Activated naive CD8-positive, alpha-beta T cell treated with anti-CD3 and anti-CD28 coated beads, Interleukin-2, amount 50 U/mL, for 16 hours (primary cell): ENCODE measurements at regions not wholly inside any gene's neighbourhood (a gene's known extent, or its start where the extent isn't known, plus 50 kb on each side); places are given as distances from the start of the nearest gene placed in this dataset.

Source experiments
- DNase-seq: peaks from one replicate; pipeline ENCODE4 v3.0.0-alpha.2; 2020; ENCODE audit warnings: low read depth, low spot score

- no peak for DNase-seq
These were observed 422.8 kb downstream of the GLRX3 start for GRCh38 chr10:130558746-130559546.

- DNase-seq = no peak
These were observed 423.3 kb downstream of the GLRX3 start for GRCh38 chr10:130559547-130559880.

DNA sequence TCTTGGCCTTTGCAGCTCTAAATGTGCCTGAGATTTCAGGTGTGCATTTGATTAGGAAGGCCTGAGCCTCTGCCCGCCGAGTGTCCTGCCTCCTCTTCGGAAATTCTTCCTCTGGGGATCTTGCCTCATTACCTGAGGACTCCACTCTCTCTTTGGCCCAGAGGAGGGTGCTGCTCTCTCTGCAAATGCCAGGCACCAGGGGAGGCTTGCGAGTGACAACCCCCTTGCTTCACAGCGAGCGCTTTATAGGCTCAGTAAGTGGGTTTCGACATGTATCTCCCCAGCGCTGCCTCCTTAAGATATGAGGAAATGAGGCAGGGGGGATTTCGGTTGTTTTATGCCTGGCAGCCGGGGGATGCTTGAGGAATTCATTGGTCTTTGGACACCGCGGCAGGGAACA lies 423.9 kb downstream of the GLRX3 start:
- no peak for DNase-seq

- DNase-seq = no peak
These were observed 424.4 kb downstream of the GLRX3 start for GRCh38 chr10:130560573-130560972.

- DNase-seq = no peak
These were observed 425.5 kb downstream of the GLRX3 start for GRCh38 chr10:130561681-130562080.

DNA sequence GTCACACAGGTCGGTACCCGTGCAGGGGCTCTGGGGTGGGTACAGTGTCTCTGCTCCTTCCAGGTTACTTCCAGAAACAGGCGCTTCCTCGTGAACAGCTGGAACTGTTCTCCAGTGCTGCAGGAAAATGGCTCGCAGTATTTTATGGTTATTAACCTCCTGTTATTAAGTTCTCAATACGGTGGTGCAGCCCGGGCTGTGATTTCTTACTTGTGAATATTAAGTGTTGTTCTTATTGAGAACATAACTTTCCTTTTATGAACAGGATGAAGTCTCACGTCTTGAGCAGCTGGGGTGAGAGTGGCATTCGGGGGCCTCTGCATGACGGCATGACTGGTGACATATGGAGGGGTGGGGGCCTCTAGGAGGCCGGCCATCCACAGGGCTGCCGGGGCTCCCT lies 430.8 kb downstream of the GLRX3 start:
- no peak for DNase-seq

- DNase-seq = no peak
These were observed 431.2 kb downstream of the GLRX3 start for GRCh38 chr10:130567436-130567835.

GRCh38 chr10:130568246-130568645 lies 432.1 kb downstream of the GLRX3 start:
- no peak for DNase-seq

DNA sequence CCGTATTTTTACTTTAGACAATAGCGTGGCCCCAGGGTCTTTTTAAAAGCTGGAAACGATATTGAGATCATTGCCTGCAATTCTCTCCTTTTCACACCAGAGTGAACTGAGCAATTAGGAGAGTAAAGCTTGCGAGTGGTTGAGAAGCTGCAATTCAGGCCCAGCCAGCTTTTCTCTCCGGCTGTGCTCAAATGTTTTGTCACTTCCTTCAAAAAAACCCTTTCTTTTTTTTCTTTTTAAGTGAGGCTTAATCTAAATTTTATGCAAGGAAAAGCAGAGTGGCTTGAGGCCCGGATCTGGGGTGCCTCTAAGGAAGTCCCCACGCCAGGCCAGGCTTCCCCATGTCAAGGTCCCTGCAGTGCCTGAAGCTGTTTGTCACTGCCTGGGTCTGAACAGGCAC lies 433.9 kb downstream of the GLRX3 start:
- DNase-seq = no peak

GRCh38 chr10:130571674-130572073 lies 435.5 kb downstream of the GLRX3 start:
- DNase-seq = no peak

DNA sequence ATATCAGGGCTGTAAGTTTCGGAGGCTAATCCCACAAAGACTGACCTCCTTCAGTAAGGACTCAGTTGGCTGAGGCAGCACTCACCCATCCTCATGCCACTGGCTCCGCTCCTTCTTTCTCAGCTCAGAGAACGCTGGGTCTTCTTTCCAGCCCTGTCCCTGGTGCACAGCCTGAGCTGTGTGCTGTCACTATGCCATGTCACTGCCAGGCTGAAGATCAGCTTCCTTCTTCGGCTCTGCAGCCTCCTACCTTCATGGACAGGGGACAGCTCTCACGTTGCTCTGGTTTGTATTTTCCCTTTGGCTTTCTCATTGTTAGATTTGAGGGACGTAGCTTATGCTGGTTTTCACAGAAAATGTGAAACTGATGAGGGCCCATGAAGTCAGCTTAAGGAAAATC lies 437.3 kb downstream of the GLRX3 start:
- no peak for DNase-seq

DNA sequence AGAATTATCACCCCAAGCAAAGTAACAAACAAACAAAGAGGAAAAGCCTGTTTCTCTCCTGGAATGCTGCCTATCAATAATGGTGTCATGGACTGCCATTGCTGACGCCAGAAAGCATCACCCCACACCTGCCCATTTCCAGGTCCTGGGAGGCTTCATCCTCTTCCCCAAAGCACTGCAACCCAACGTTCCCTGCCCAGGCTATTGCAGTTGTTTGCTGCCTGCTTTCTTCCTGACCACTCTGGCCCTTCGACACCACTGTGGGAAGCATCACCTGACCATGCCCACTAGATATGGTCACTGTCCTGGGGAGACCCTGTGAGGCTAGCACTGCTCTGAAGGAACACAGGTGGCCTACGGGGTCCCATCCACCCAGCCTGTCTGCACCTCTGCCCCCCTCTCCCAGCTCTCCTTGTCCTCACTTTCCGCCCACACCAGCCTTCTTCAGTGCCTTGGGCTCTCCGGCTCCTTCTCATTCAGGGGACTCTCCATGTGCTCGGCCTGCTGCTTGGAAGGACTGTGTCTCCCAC lies 439.6 kb downstream of the GLRX3 start:
- DNase-seq = no peak

GRCh38 chr10:130576427-130576826 lies 440.2 kb downstream of the GLRX3 start:
- no peak for DNase-seq

- no peak for DNase-seq
These were observed 440.8 kb downstream of the GLRX3 start for GRCh38 chr10:130577039-130577438.

DNA sequence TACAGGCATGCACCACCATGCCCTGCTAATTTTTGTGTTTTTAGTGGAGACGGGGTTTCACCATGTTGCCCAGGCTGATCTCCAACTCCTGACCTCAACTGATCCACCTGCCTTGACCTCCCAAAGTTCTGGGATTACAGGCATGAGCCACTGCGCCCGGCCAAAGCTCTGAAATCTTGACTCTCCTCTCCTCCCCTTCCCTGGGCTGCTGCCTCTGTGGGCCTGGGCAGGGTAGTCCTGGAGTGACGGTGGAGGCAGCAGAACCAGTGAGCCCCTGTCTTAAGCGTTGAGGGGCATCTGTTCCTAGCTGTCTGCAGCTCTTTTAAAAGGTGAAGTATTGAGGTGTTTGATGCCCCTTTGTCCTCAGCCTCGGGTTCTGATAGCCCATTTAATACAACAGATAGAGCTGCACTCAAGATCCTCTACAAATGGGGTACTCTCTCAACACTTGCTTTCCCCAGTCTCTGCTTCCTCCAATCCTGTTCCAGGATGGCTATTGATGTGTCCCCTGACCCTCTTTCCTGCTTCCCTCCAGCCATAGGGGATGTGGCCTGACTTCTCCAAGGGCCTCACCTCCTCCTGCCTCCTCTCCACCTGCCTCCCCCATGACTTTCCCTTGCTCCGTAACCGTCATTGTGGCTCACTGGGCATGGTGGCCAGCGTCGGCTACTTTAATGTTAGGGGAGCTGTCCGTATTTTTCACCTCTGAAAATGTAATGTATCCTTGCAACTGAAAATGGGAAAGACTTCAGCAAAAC lies 442.5 kb downstream of the GLRX3 start:
- no peak for DNase-seq

DNA sequence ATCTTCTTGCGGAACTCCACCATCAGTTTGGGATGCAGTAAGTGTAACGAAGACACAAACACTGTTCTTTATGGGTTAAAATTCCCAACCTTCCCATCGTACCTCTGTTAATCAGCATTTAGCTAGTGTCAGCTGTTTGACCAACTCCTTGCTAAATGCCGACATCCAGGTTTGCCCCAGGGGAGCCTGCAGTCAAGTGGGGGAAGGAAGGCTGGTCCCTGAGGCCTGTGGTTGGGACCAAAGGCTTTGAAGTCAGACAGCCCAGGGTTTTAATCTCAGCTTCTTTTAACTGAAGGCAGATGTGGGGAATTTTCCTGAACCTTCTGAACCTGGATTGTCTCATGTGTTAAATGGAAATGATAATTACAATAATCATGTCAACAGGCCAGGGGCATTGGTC lies 443.7 kb downstream of the GLRX3 start:
- DNase-seq = no peak

GRCh38 chr10:130580975-130581374 lies 444.8 kb downstream of the GLRX3 start:
- no peak for DNase-seq

- DNase-seq = no peak
These were observed 451.5 kb downstream of the GLRX3 start for GRCh38 chr10:130587718-130588117.

- DNase-seq = no peak
These were observed 469.8 kb downstream of the GLRX3 start for GRCh38 chr10:130606001-130606405.

DNA sequence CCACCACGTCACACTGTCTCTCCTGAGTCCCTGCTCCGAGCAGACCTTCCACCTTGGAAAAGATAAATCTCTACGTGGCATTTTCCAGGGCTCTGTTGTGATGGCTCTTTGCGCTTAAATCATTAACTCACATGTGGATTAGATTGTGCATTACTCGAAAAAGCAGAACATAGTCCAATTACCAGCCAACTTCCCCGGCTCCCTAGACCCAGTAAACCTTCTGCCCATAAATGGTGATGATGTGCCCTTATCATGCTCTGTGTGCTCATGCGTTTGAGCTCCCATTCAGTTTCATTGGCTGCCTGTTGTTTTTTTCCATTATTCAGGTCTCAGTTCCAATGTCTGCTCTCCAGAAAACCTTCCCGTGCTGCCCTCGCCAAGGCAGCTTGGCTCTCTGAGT lies 471.2 kb downstream of the GLRX3 start:
- DNase-seq = no peak

- no peak for DNase-seq
These were observed 475.0 kb downstream of the GLRX3 start for GRCh38 chr10:130611239-130611638.

GRCh38 chr10:130615457-130615856 lies 479.3 kb downstream of the GLRX3 start:
- no peak for DNase-seq

GRCh38 chr10:130617985-130618384 lies 481.8 kb downstream of the GLRX3 start:
- no peak for DNase-seq
